GM23338 (cell line): ENCODE measurements at regions not wholly inside any gene's neighbourhood (a gene's known extent, or its start where the extent isn't known, plus 50 kb on each side); places are given as distances from the start of the nearest gene placed in this dataset.

Experiments used
- ATAC-seq: fragments of 200-7000 bp; cut with Tn5 transposase; 3 replicates; pipeline ENCODE4 v1.9.1; 2020
- DNase-seq: peaks from one replicate; pipeline ENCODE4 v3.0.0-alpha.2; 2015; ENCODE audit warnings: low spot score
- H2AFZ ChIP-seq: fragments of 200-600 bp; sonication (generic); 2 replicates; pipeline ENCODE4 v1.8.0; 2016; ENCODE audit warnings: antibody characterized with exemption, mild to moderate bottlenecking, moderate library complexity
- H3F3A ChIP-seq: fragments of 200-600 bp; sonication (generic); replicated peaks from 2 replicates; pipeline ENCODE4 v1.8.0; 2017; ENCODE audit warnings: antibody characterized with exemption, mixed run types, low read depth
- H3K27ac ChIP-seq: fragments of 200-600 bp; sonication (generic); 2 replicates; pipeline ENCODE4 v1.6.1; 2016; ENCODE audit warnings: low read depth
- H3K27me3 ChIP-seq: fragments of 200-600 bp; sonication (generic); 2 replicates; pipeline ENCODE4 v1.8.0; 2016; ENCODE audit warnings: mild to moderate bottlenecking, mixed run types, moderate library complexity; ENCODE audit not compliant: insufficient read depth
- H3K36me3 ChIP-seq: fragments of 200-600 bp; sonication (generic); 2 replicates; pipeline ENCODE4 v1.8.0; 2016; ENCODE audit warnings: mild to moderate bottlenecking; ENCODE audit not compliant: insufficient read depth
- H3K4me1 ChIP-seq: fragments of 200-600 bp; sonication (generic); 2 replicates; pipeline ENCODE4 v1.8.0; 2016; ENCODE audit warnings: mild to moderate bottlenecking, moderate library complexity; ENCODE audit not compliant: insufficient read depth
- H3K4me2 ChIP-seq: fragments of 200-600 bp; sonication (generic); 2 replicates; pipeline ENCODE4 v1.7.1; 2017; ENCODE audit warnings: mixed run types
- H3K4me3 ChIP-seq: fragments of 200-600 bp; sonication (generic); 2 replicates; pipeline ENCODE4 v1.6.1; 2016; ENCODE audit warnings: mixed run types
- H3K79me2 ChIP-seq: fragments of 200-600 bp; sonication (generic); replicated peaks from 2 replicates; pipeline ENCODE4 v1.8.0; 2017; ENCODE audit warnings: mild to moderate bottlenecking; ENCODE audit not compliant: insufficient read depth
- H3K9me2 ChIP-seq: fragments of 200-600 bp; sonication (generic); 2 replicates; pipeline ENCODE4 v1.8.0; 2017; ENCODE audit not compliant: insufficient read depth
- H4K20me1 ChIP-seq: fragments of 200-600 bp; sonication (generic); replicated peaks from 2 replicates; pipeline ENCODE4 v1.8.0; 2017; ENCODE audit warnings: mild to moderate bottlenecking; ENCODE audit not compliant: insufficient read depth
- H3K27ac Mint-ChIP-seq: 2 replicates; pipeline ENCODE4 v1.8.0; 2020; ENCODE audit warnings: inconsistent platforms, mild to moderate bottlenecking, moderate library complexity, mixed read lengths
- H3K27me3 Mint-ChIP-seq: 3 replicates; pipeline ENCODE4 v1.8.0; 2022; ENCODE audit warnings: low read depth, mild to moderate bottlenecking, moderate library complexity, mixed read lengths, inconsistent platforms; ENCODE audit not compliant: insufficient read depth, poor library complexity
- H3K36me3 Mint-ChIP-seq: 3 replicates; pipeline ENCODE4 v1.8.0; 2021; ENCODE audit warnings: low read depth, mild to moderate bottlenecking, inconsistent platforms, moderate library complexity, mixed read lengths
- H3K4me1 Mint-ChIP-seq: 3 replicates; pipeline ENCODE4 v1.8.0; 2020; ENCODE audit warnings: mild to moderate bottlenecking, inconsistent platforms, mixed read lengths
- H3K4me3 Mint-ChIP-seq: 3 replicates; pipeline ENCODE4 v1.8.0; 2021; ENCODE audit warnings: moderate library complexity, mild to moderate bottlenecking, inconsistent platforms, mixed read lengths
- H3K9me3 Mint-ChIP-seq: 3 replicates; pipeline ENCODE4 v1.8.0; 2020; ENCODE audit warnings: moderate library complexity, mild to moderate bottlenecking, inconsistent platforms, mixed read lengths
- CREB1 ChIP-seq: fragments of 250-450 bp; sonication (Bioruptor Pico); IDR thresholded peaks from 2 replicates; pipeline ENCODE4 v1.5.0; 2020; ENCODE audit warnings: low read depth, mild to moderate bottlenecking, moderate library complexity
- EZH2 ChIP-seq: fragments of 200-600 bp; sonication (generic); IDR thresholded peaks from one replicate; pipeline ENCODE4 v1.8.0; 2017; ENCODE audit warnings: antibody characterized with exemption, mild to moderate bottlenecking, low read depth; ENCODE audit not compliant: unreplicated experiment
- EZH2phosphoT487 ChIP-seq: fragments of 200-600 bp; sonication (generic); IDR thresholded peaks from one replicate; pipeline ENCODE4 v1.8.1; 2018; ENCODE audit warnings: antibody characterized with exemption; ENCODE audit not compliant: unreplicated experiment
- JUNB ChIP-seq: IDR thresholded peaks from one replicate; pipeline ENCODE4 v1.6.1; 2016; ENCODE audit warnings: antibody characterized with exemption; ENCODE audit not compliant: unreplicated experiment
- NANOG ChIP-seq: IDR thresholded peaks from 2 replicates; pipeline ENCODE4 v1.6.1; 2016; ENCODE audit warnings: antibody characterized with exemption, borderline replicate concordance
- POLR2AphosphoS5 ChIP-seq: IDR thresholded peaks from 2 replicates; pipeline ENCODE4 v1.6.1; 2016; ENCODE audit warnings: antibody characterized with exemption, low read depth
- STAT1 ChIP-seq: IDR thresholded peaks from one replicate; pipeline ENCODE4 v1.6.1; 2016; ENCODE audit warnings: antibody characterized with exemption; ENCODE audit not compliant: unreplicated experiment
- ZNF114 ChIP-seq: fragments of 250-450 bp; sonication (Bioruptor Pico); IDR thresholded peaks from 2 replicates; pipeline ENCODE4 v1.5.0; 2020; ENCODE audit warnings: mild to moderate bottlenecking, moderate library complexity
- ZNF331 ChIP-seq: fragments of 250-450 bp; sonication (Bioruptor Pico); IDR thresholded peaks from 2 replicates; pipeline ENCODE4 v1.5.0; 2020; ENCODE audit warnings: low read depth, mild to moderate bottlenecking, moderate library complexity
- ZNF462 ChIP-seq: fragments of 250-450 bp; sonication (Bioruptor Pico); IDR thresholded peaks from 2 replicates; pipeline ENCODE4 v1.5.0; 2020; ENCODE audit warnings: mild to moderate bottlenecking, moderate library complexity
- TF ChIP-seq, protein P1 (sequence below), 2 experiments: fragments of 200-600 bp in 1 of 2; sonication (generic) in 1 of 2; conservative IDR thresholded peaks; 2 replicates each; pipeline versions ENCODE4 v1.5.1 to v1.6.1; 2016 to 2017; ENCODE audit warnings: antibody characterized with exemption in 2 of 2, low read depth in 2 of 2, mild to moderate bottlenecking in 2 of 2, moderate library complexity in 1 of 2
- TF ChIP-seq, protein P2 (sequence below): IDR thresholded peaks from one replicate; pipeline ENCODE4 v1.6.1; 2018; ENCODE audit warnings: antibody characterized with exemption; ENCODE audit not compliant: unreplicated experiment
- TF ChIP-seq, protein P3 (sequence below): IDR thresholded peaks from 2 replicates; pipeline ENCODE4 v1.6.1; 2016; ENCODE audit warnings: antibody characterized with exemption

- DNase-seq (no peak), ATAC-seq (no peak)
- H3F3A ChIP-seq: no peaks in the 10 kb centered on the region
- no peaks in the 10 kb centered on the region; the same call in 2 of the 3 replicates for H3K9me3 Mint-ChIP-seq
- H2AFZ ChIP-seq: peak overlapping the region; percentile 4; the same call in 1 of the 2 replicates
- no peaks in the 10 kb centered on the region for H3K36me3 ChIP-seq
- H3K27me3 Mint-ChIP-seq: peaks cover 1% of the 10 kb centered on the region
- no peaks in the 10 kb centered on the region for H4K20me1 ChIP-seq
- H3K4me1 Mint-ChIP-seq: peaks cover 38% of the 10 kb centered on the region
- H3K79me2 ChIP-seq: no peaks in the 10 kb centered on the region
- no peak overlapping the region for H3K27ac ChIP-seq
- no peaks in the 10 kb centered on the region for H3K27me3 ChIP-seq
- no peaks in the 10 kb centered on the region for H3K9me2 ChIP-seq
- H3K4me3 ChIP-seq: no peak overlapping the region
- peaks cover 13% of the 10 kb centered on the region; the same call in 1 of the 2 replicates for H3K4me1 ChIP-seq
- H3K4me2 ChIP-seq: no peak overlapping the region
- no peaks in the 10 kb centered on the region for H3K36me3 Mint-ChIP-seq
- H3K27ac Mint-ChIP-seq: no peak overlapping the region
- no peak overlapping the region for H3K4me3 Mint-ChIP-seq
- TF ChIP-seq EZH2phosphoT487: no peak
- no peak for TF ChIP-seq ZNF462 (CRISPR knock-in tag)
- no peak for TF ChIP-seq NANOG
- no peak for TF ChIP-seq EZH2
- TF ChIP-seq ZNF114 (CRISPR knock-in tag): no peak
- TF ChIP-seq, protein P1, sequence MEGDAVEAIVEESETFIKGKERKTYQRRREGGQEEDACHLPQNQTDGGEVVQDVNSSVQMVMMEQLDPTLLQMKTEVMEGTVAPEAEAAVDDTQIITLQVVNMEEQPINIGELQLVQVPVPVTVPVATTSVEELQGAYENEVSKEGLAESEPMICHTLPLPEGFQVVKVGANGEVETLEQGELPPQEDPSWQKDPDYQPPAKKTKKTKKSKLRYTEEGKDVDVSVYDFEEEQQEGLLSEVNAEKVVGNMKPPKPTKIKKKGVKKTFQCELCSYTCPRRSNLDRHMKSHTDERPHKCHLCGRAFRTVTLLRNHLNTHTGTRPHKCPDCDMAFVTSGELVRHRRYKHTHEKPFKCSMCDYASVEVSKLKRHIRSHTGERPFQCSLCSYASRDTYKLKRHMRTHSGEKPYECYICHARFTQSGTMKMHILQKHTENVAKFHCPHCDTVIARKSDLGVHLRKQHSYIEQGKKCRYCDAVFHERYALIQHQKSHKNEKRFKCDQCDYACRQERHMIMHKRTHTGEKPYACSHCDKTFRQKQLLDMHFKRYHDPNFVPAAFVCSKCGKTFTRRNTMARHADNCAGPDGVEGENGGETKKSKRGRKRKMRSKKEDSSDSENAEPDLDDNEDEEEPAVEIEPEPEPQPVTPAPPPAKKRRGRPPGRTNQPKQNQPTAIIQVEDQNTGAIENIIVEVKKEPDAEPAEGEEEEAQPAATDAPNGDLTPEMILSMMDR (conservative IDR thresholded peaks at IDR 0.05; ENCODE audit: low read depth in 2 of 2): no peak
- no peak for TF ChIP-seq JUNB
- no peak for TF ChIP-seq STAT1
- no peak for TF ChIP-seq CREB1 (CRISPR knock-in tag)
- TF ChIP-seq, protein P2, sequence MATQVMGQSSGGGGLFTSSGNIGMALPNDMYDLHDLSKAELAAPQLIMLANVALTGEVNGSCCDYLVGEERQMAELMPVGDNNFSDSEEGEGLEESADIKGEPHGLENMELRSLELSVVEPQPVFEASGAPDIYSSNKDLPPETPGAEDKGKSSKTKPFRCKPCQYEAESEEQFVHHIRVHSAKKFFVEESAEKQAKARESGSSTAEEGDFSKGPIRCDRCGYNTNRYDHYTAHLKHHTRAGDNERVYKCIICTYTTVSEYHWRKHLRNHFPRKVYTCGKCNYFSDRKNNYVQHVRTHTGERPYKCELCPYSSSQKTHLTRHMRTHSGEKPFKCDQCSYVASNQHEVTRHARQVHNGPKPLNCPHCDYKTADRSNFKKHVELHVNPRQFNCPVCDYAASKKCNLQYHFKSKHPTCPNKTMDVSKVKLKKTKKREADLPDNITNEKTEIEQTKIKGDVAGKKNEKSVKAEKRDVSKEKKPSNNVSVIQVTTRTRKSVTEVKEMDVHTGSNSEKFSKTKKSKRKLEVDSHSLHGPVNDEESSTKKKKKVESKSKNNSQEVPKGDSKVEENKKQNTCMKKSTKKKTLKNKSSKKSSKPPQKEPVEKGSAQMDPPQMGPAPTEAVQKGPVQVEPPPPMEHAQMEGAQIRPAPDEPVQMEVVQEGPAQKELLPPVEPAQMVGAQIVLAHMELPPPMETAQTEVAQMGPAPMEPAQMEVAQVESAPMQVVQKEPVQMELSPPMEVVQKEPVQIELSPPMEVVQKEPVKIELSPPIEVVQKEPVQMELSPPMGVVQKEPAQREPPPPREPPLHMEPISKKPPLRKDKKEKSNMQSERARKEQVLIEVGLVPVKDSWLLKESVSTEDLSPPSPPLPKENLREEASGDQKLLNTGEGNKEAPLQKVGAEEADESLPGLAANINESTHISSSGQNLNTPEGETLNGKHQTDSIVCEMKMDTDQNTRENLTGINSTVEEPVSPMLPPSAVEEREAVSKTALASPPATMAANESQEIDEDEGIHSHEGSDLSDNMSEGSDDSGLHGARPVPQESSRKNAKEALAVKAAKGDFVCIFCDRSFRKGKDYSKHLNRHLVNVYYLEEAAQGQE: no peak
- TF ChIP-seq, protein P3, sequence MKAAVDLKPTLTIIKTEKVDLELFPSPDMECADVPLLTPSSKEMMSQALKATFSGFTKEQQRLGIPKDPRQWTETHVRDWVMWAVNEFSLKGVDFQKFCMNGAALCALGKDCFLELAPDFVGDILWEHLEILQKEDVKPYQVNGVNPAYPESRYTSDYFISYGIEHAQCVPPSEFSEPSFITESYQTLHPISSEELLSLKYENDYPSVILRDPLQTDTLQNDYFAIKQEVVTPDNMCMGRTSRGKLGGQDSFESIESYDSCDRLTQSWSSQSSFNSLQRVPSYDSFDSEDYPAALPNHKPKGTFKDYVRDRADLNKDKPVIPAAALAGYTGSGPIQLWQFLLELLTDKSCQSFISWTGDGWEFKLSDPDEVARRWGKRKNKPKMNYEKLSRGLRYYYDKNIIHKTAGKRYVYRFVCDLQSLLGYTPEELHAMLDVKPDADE: no peak
- no peak for TF ChIP-seq POLR2AphosphoS5
- no peak for TF ChIP-seq ZNF331 (CRISPR knock-in tag)
These were observed 110.0 kb upstream of the PPARGC1A start for GRCh38 chr4:23999714-24000469.
